Retinal pigment epithelial cell (primary cell): ENCODE measurements at regions not wholly inside any gene's neighbourhood (a gene's known extent, or its start where the extent isn't known, plus 50 kb on each side); places are given as distances from the start of the nearest gene placed in this dataset.

Source experiments
- DNase-seq: peaks from one replicate; pipeline ENCODE4 v3.0.0-alpha.2; 2010; ENCODE audit warnings: low read depth
- H3K4me3 ChIP-seq: 2 replicates; pipeline ENCODE4 v1.5.1; 2011; ENCODE audit warnings: mild to moderate bottlenecking, low read length, control low read depth, moderate library complexity
- TF ChIP-seq, protein P1 (sequence below): conservative IDR thresholded peaks from 2 replicates; pipeline ENCODE4 v1.5.1; 2011; ENCODE audit warnings: low read depth, low read length, control low read depth, inconsistent platforms

DNA sequence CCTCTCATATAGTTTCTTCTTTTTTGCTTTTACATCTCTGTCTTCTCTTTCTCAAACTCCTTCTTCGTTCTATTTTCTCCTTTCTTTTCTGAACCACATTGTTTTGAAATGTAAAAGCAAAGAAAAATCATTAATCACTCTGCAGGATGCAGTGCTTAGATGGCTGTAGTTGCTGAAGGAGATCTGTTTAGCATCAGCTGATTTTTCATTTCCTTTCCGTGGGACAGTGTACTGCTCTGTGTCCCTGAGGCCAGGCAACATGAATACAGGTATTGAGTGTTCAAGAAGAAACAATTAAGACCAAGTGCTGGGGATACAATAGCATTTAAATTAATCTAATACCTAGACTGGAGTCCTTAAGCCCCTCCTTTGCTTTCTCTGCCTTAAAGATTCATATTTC is 257.2 kb upstream of the SPAG17 start:
- H3K4me3 ChIP-seq, result no peak overlapping the region
- DNase-seq, result no peak
- TF ChIP-seq, protein P1, sequence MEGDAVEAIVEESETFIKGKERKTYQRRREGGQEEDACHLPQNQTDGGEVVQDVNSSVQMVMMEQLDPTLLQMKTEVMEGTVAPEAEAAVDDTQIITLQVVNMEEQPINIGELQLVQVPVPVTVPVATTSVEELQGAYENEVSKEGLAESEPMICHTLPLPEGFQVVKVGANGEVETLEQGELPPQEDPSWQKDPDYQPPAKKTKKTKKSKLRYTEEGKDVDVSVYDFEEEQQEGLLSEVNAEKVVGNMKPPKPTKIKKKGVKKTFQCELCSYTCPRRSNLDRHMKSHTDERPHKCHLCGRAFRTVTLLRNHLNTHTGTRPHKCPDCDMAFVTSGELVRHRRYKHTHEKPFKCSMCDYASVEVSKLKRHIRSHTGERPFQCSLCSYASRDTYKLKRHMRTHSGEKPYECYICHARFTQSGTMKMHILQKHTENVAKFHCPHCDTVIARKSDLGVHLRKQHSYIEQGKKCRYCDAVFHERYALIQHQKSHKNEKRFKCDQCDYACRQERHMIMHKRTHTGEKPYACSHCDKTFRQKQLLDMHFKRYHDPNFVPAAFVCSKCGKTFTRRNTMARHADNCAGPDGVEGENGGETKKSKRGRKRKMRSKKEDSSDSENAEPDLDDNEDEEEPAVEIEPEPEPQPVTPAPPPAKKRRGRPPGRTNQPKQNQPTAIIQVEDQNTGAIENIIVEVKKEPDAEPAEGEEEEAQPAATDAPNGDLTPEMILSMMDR, result no peak

DNA sequence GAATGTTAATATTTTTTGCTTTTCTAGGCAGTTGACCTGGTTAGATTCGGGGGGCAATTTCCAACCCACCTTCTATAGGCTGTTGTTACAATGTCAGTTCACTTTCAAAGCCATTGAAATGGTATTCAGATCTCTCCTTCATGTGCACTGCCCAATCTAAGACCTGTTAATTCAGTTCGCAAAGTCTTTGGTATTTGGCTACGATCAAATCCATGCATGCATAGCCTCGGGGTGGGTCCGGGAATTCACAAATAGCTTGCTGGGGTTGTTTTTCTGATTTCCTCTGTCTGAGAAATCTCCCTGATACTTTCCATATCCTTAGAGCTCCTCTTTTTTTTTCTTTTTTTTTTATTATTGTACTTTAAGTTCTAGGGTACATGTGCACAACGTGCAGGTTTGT is 252.6 kb upstream of the SPAG17 start:
- TF ChIP-seq, protein P1, result no peak
- no peak overlapping the region for H3K4me3 ChIP-seq

DNA sequence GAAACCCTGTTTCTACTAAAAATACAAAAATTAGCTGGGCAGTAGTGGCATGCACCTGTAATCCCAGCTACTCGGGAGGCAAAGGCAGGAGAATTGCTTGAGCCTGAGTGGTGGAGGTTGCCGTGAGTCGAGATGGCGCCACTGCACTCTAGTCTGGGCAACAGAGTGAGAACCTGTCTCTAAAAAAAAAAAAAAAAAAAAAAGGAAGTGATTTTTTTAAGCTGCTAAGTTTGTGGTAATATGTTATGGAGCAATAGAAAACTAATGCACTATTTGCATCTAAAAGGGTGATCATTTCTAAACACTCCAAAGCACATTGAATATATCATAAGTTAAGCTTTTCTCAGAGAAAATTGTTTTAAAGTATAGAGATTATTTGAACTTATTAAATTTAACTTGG is 244.8 kb upstream of the SPAG17 start:
- no peak for DNase-seq
- TF ChIP-seq, protein P1, result no peak
- no peak overlapping the region for H3K4me3 ChIP-seq

More for the DNA sequence above, 252.6 kb upstream of the SPAG17 start:
- DNase-seq, result no peak

GRCh38 chr1:118421868-118422350 is 236.9 kb upstream of the SPAG17 start:
- no peak for DNase-seq
- TF ChIP-seq, protein P1, result no peak

GRCh38 chr1:118404024-118404423 is 219.0 kb upstream of the SPAG17 start:
- DNase-seq, result no peak
- TF ChIP-seq, protein P1, result no peak
- no peak overlapping the region for H3K4me3 ChIP-seq

More at GRCh38 chr1:118421868-118422350, 236.9 kb upstream of the SPAG17 start:
- H3K4me3 ChIP-seq, result no peak overlapping the region

DNA sequence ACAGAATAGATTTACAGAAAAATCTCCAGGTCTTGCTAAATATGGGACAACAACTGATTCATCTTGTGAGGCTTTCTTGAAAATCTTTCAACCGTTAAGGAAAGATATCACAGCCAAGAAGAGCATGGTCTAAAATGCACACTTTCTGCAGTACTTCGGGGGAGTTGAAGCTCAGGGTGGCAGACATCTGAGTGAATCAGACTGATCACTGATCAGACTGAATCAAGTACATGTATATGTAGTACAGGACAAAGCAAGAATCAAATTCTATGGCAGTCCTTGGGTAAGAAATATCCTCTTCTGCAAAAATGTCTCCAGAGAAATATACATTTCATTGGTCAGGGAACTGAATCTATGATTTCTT is 212.4 kb upstream of the SPAG17 start:
- TF ChIP-seq, protein P1, result no peak
- no peak overlapping the region for H3K4me3 ChIP-seq
- no peak for DNase-seq

DNA sequence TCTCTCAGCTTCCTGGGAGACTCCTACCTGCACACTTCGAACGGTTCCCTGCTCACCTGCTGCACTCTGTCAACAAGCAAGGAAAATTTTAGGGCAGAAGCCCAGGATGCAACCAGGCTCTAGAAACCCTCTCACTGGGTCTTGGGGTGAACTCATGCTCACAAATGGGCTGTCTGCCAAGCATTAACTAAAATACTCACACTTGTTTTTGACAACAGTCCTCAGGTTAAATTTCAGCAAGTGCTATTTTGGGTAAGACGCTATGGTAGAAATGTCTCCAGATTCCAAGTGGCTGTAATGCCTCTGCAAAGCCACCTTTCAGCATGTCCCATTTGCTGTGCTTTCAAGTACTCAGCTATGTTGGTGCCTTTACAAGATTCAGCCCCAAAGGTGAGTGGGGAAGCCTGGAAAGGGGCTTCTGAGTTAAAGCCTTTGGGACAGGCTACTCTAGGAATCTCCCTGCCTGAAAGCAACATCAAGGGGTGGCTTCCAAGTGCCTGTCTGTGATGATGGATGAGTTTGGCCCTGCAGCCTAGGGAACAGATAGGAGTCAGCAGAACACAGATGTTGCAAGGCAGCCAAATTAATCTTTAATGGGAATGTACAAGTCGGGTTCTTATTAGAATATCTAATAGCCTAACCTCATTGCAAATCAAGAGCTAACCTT is 211.9 kb upstream of the SPAG17 start:
- no peak for DNase-seq
- TF ChIP-seq, protein P1, result no peak
- H3K4me3 ChIP-seq, result no peak overlapping the region
